HepG2 (cell line): ENCODE measurements at regions not wholly inside any gene's neighbourhood (a gene's known extent, or its start where the extent isn't known, plus 50 kb on each side); places are given as distances from the start of the nearest gene placed in this dataset.

Experiments
- ATAC-seq: fragments of 200-7000 bp; cut with Tn5 transposase; 3 replicates; pipeline ENCODE4 v1.9.1; 2020; ENCODE audit warnings: mild to moderate bottlenecking, moderate library complexity
- BruUV-seq: library from RNA; stranded (reverse); fragments of 400-500 nt; replicated peaks from 2 replicates; lab custom pipeline; 2021; lab: Mats Ljungman, UMichigan
- CTCF ChIA-PET: fragments of 300-600 bp; formaldehyde crosslinking; extraction: SDS; loops from one replicate; lab custom pipeline; 2021; ENCODE audit warnings: low total read pairs, inconsistent platforms, low intra/inter-chr PET ratio; lab: Yijun Ruan, JAX
- POLR2A ChIA-PET: fragments of 350-600 bp; sonication (Branson Sonifier 250); formaldehyde crosslinking; loops from one replicate; lab custom pipeline; 2020; ENCODE audit warnings: antibody characterized with exemption, inconsistent platforms; lab: Yijun Ruan, JAX
- DNase-seq: peaks from one replicate; pipeline ENCODE4 v3.0.0-alpha.2; 2015; ENCODE audit warnings: low spot score
- FAIRE-seq: peaks from 3 replicates; lab custom pipeline; 2011; peaks lifted over from hg19 to GRCh38; lab: Jason Lieb, UNC
- H2AFZ ChIP-seq: one replicate; pipeline ENCODE4 v1.6.1; 2011; ENCODE audit warnings: low read length, inconsistent platforms
- H3K27ac ChIP-seq: fragments of 300-600 bp; 3 replicates; pipeline ENCODE4 v1.8.0; 2011; ENCODE audit warnings: mixed run types, mild to moderate bottlenecking, mixed read lengths, low read length, inconsistent platforms; ENCODE audit not compliant: insufficient read depth; ENCODE audit errors: extremely low read length
- H3K27me3 ChIP-seq, 2 experiments: fragments of 200-600 bp in 1 of 2; 2 replicates in 1 of 2; 3 replicates in 1 of 2; pipeline versions ENCODE4 v1.6.0 to v1.8.0; 2011; ENCODE audit warnings: low read length in 2 of 2, mild to moderate bottlenecking in 2 of 2, moderate library complexity in 2 of 2, inconsistent platforms in 1 of 2; ENCODE audit not compliant: insufficient read depth in 2 of 2, control insufficient read depth in 1 of 2
- H3K36me3 ChIP-seq, 2 experiments: fragments of 200-600 bp in 1 of 2; replicated peaks in 1 of 2; 2 replicates in 1 of 2; 3 replicates in 1 of 2; pipeline versions ENCODE4 v1.5.1 to v1.8.0; 2011; ENCODE audit warnings: low read length in 2 of 2, inconsistent platforms in 1 of 2; ENCODE audit not compliant: insufficient read depth in 2 of 2, control insufficient read depth in 1 of 2
- H3K4me1 ChIP-seq: 2 replicates; pipeline ENCODE4 v1.5.1; 2012; ENCODE audit warnings: low read length, inconsistent platforms; ENCODE audit not compliant: insufficient read depth
- H3K4me2 ChIP-seq: 2 replicates; pipeline ENCODE4 v1.6.0; 2011; ENCODE audit warnings: low read depth, low read length, inconsistent platforms
- H3K4me3 ChIP-seq, 3 experiments: fragments of 200-600 bp in 1 of 3; sonication (generic), shearing (Covaris generic) in 1 of 3; replicated peaks in 1 of 3; 2 replicates each; pipeline ENCODE4 v1.5.1; 2011 to 2016; ENCODE audit warnings: low read length in 3 of 3, inconsistent platforms in 2 of 3, low read depth in 2 of 3, mild to moderate bottlenecking in 2 of 3, control low read depth in 1 of 3, mixed read lengths in 1 of 3; ENCODE audit not compliant: insufficient read depth in 1 of 3
- H3K79me2 ChIP-seq: one replicate; pipeline ENCODE4 v1.6.1; 2011; ENCODE audit warnings: low read length, inconsistent platforms; ENCODE audit not compliant: insufficient read depth
- H3K9ac ChIP-seq: 2 replicates; pipeline ENCODE4 v1.6.0; 2011; ENCODE audit warnings: mild to moderate bottlenecking, low read depth, low read length, inconsistent platforms; ENCODE audit not compliant: insufficient read depth
- H3K9me3 ChIP-seq: 2 replicates; pipeline ENCODE4 v1.5.1; 2012; ENCODE audit warnings: mild to moderate bottlenecking, low read length
- H4K20me1 ChIP-seq: 2 replicates; pipeline ENCODE4 v1.6.0; 2011; ENCODE audit warnings: inconsistent platforms, mild to moderate bottlenecking, low read length, moderate library complexity; ENCODE audit not compliant: insufficient read depth
- ATRX ChIP-seq: sonication (generic); formaldehyde crosslinking; IDR thresholded peaks from 2 replicates; pipeline ENCODE4 v1.4.0; 2020; ENCODE audit warnings: missing genetic modification reagents, borderline replicate concordance
- HNF4G ChIP-seq, 2 experiments: sonication (generic) in 1 of 2; formaldehyde crosslinking in 1 of 2; IDR thresholded peaks; 2 replicates each; pipeline versions ENCODE4 v1.4.0 to v1.6.1; 2011 to 2020; ENCODE audit warnings: borderline replicate concordance in 2 of 2, low read depth in 2 of 2, mild to moderate bottlenecking in 2 of 2, low read length in 1 of 2, missing genetic modification reagents in 1 of 2, moderate library complexity in 1 of 2
- MAFF ChIP-seq: IDR thresholded peaks from 2 replicates; pipeline ENCODE4 v1.6.1; 2011; ENCODE audit warnings: low read depth, low read length, improper control_type of control experiment
- MAFK ChIP-seq, 2 experiments: IDR thresholded peaks in 1 of 2; conservative IDR thresholded peaks in 1 of 2; 2 replicates each; pipeline ENCODE4 v1.6.1; 2011; ENCODE audit warnings: improper control_type of control experiment in 2 of 2, low read length in 2 of 2
- MED1 ChIP-seq: sonication (generic); formaldehyde crosslinking; IDR thresholded peaks from 2 replicates; pipeline ENCODE4 v1.4.0; 2020; ENCODE audit warnings: missing genetic modification reagents
- NR0B2 ChIP-seq: sonication (generic); formaldehyde crosslinking; IDR thresholded peaks from 2 replicates; pipeline ENCODE4 v1.4.0; 2020; ENCODE audit warnings: mild to moderate bottlenecking, missing genetic modification reagents
- REPIN1 ChIP-seq: sonication (generic); formaldehyde crosslinking; IDR thresholded peaks from 2 replicates; pipeline ENCODE4 v1.8.0; 2022; ENCODE audit warnings: missing genetic modification reagents, low read depth, mild to moderate bottlenecking, borderline replicate concordance
- WGBS: methylation state at CpG from one replicate; pipeline ENCODE4 v1.1.6; 2017; ENCODE audit warnings: low lambda C conversion rate; 5-methylcytosine and 5-hydroxymethylcytosine counted together
- in situ Hi-C: cut with HindIII; loops from 2 replicates; pipeline ENCODE4 v1.10.0; 2017; ENCODE audit warnings: low pct_unique_long_range_greater_than_20kb; ENCODE audit not compliant: extremely low pct_ligation_motif_present
- intact Hi-C: fragments of 100-400 bp; cut with micrococcal nuclease; formaldehyde crosslinking; loops from one replicate; pipeline ENCODE4 v1.10.0; 2022; ENCODE audit not compliant: unreplicated experiment
- TF ChIP-seq, protein P1 (sequence below): sonication (generic); formaldehyde crosslinking; IDR thresholded peaks from 2 replicates; pipeline ENCODE4 v1.5.1; 2020; ENCODE audit warnings: mild to moderate bottlenecking, missing genetic modification reagents, moderate library complexity

- in situ Hi-C loops (no loop called here), intact Hi-C loops (no loop called here)
- Histone ChIP-seq H3K27me3 (no peaks in the 10 kb centered on the region), H3K4me3 (no peak overlapping the region), H3K36me3 (no peaks in the 10 kb centered on the region), H3K9me3 (no peaks in the 10 kb centered on the region), H3K9ac (no peak overlapping the region), H4K20me1 (no peaks in the 10 kb centered on the region), H3K4me2 (no peak overlapping the region), H3K27ac (no peak overlapping the region), H3K79me2 (no peaks in the 10 kb centered on the region), H2AFZ (no peak overlapping the region), H3K4me1 (no peaks in the 10 kb centered on the region)
- ATAC-seq, result no peak
- WGBS, result 20% methylated on average over 6 of the region's 6 CpGs
- CTCF ChIA-PET, result no interaction called here
- POLR2A ChIA-PET, result no interaction called here
- no TSS peak for BruUV-seq
- FAIRE-seq, result no peak
- no peak for DNase-seq
- TF ChIP-seq ATRX (CRISPR knock-in tag) (no peak), NR0B2 (CRISPR knock-in tag) (no peak), HNF4G (IDR thresholded peaks at IDR 0.05; ENCODE audit: borderline replicate concordance, low read depth, low read length) (no peak), HNF4G (CRISPR knock-in tag; IDR thresholded peaks at IDR 0.05; ENCODE audit: borderline replicate concordance, low read depth) (no peak), MED1 (CRISPR knock-in tag) (no peak), MAFF (peak; percentile 46; the same call in 1 of the 2 replicates), REPIN1 (no peak), MAFK (conservative IDR thresholded peaks at IDR 0.05 in 1 of 2, IDR thresholded peaks at IDR 0.05 in 1 of 2; ENCODE audit: low read length in 2 of 2) (peak; percentile 9 to 52; a peak in 3 of 4 replicates)
- TF ChIP-seq, protein P1, sequence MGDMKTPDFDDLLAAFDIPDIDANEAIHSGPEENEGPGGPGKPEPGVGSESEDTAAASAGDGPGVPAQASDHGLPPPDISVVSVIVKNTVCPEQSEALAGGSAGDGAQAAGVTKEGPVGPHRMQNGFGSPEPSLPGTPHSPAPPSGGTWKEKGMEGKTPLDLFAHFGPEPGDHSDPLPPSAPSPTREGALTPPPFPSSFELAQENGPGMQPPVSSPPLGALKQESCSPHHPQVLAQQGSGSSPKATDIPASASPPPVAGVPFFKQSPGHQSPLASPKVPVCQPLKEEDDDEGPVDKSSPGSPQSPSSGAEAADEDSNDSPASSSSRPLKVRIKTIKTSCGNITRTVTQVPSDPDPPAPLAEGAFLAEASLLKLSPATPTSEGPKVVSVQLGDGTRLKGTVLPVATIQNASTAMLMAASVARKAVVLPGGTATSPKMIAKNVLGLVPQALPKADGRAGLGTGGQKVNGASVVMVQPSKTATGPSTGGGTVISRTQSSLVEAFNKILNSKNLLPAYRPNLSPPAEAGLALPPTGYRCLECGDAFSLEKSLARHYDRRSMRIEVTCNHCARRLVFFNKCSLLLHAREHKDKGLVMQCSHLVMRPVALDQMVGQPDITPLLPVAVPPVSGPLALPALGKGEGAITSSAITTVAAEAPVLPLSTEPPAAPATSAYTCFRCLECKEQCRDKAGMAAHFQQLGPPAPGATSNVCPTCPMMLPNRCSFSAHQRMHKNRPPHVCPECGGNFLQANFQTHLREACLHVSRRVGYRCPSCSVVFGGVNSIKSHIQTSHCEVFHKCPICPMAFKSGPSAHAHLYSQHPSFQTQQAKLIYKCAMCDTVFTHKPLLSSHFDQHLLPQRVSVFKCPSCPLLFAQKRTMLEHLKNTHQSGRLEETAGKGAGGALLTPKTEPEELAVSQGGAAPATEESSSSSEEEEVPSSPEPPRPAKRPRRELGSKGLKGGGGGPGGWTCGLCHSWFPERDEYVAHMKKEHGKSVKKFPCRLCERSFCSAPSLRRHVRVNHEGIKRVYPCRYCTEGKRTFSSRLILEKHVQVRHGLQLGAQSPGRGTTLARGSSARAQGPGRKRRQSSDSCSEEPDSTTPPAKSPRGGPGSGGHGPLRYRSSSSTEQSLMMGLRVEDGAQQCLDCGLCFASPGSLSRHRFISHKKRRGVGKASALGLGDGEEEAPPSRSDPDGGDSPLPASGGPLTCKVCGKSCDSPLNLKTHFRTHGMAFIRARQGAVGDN, result no peak
Measured at GRCh38 chr6:98118397-98119045, 715.9 kb upstream of the POU3F2 start.
